GM19452 (cell line): ENCODE measurements at regions not wholly inside any gene's neighbourhood (a gene's known extent, or its start where the extent isn't known, plus 50 kb on each side); places are given as distances from the start of the nearest gene placed in this dataset.
"Not testable (repeated sequence)": the region's sequence is repeated elsewhere in the genome, so short reads cannot be mapped to it uniquely, and the experiment has no call there.

Experiments used
- ATAC-seq: cut with Tn5 transposase; IDR thresholded peaks from one replicate; pipeline ENCODE4 v1.9.1; 2021; ENCODE audit not compliant: unreplicated experiment

- ATAC-seq = no peak
Observed at GRCh38 chr1:34366875-34367624, 190.3 kb downstream of the C1orf94 start.

GRCh38 chr1:34367954-34368353 is 191.2 kb downstream of the C1orf94 start:
- ATAC-seq = no peak

GRCh38 chr1:34369701-34370455 is 193.2 kb downstream of the C1orf94 start:
- ATAC-seq = no peak

GRCh38 chr1:34370748-34371147 is 194.0 kb downstream of the C1orf94 start:
- ATAC-seq = no peak

GRCh38 chr1:34371179-34371578 is 194.5 kb downstream of the C1orf94 start:
- ATAC-seq = not testable (repeated sequence)

- no peak for ATAC-seq
Observed at GRCh38 chr1:34371829-34372532, 195.3 kb downstream of the C1orf94 start.

GRCh38 chr1:34372891-34373290 is 196.2 kb downstream of the C1orf94 start:
- no peak for ATAC-seq

GRCh38 chr1:34373912-34374311 is 197.2 kb downstream of the C1orf94 start:
- ATAC-seq = no peak

GRCh38 chr1:34376531-34376930 is 199.8 kb downstream of the C1orf94 start:
- ATAC-seq = no peak

- ATAC-seq = no peak
Observed at GRCh38 chr1:34378968-34379856, 202.5 kb downstream of the C1orf94 start.

GRCh38 chr1:34379911-34380310 is 203.2 kb downstream of the C1orf94 start:
- no peak for ATAC-seq

GRCh38 chr1:34380526-34381124 is 203.9 kb downstream of the C1orf94 start:
- no peak for ATAC-seq

GRCh38 chr1:34389974-34390373 is 213.3 kb downstream of the C1orf94 start:
- no peak for ATAC-seq

- no peak for ATAC-seq
Observed at GRCh38 chr1:34396042-34396441, 219.3 kb downstream of the C1orf94 start.

- no peak for ATAC-seq
Observed at GRCh38 chr1:34398241-34398915, 221.7 kb downstream of the C1orf94 start.

- no peak for ATAC-seq
Observed at GRCh38 chr1:34398916-34399275, 222.2 kb downstream of the C1orf94 start.

- no peak for ATAC-seq
Observed at GRCh38 chr1:34400675-34401074, 224.0 kb downstream of the C1orf94 start.

- ATAC-seq = no peak
Observed at GRCh38 chr1:34403156-34403555, 226.4 kb downstream of the C1orf94 start.

- ATAC-seq = no peak
Observed at GRCh38 chr1:34404804-34405203, 228.1 kb downstream of the C1orf94 start.
